ENCODE measurements at regions not wholly inside any gene's neighbourhood (a gene's known extent, or its start where the extent isn't known, plus 50 kb on each side); places are given as distances from the start of the nearest gene placed in this dataset.

DNA sequence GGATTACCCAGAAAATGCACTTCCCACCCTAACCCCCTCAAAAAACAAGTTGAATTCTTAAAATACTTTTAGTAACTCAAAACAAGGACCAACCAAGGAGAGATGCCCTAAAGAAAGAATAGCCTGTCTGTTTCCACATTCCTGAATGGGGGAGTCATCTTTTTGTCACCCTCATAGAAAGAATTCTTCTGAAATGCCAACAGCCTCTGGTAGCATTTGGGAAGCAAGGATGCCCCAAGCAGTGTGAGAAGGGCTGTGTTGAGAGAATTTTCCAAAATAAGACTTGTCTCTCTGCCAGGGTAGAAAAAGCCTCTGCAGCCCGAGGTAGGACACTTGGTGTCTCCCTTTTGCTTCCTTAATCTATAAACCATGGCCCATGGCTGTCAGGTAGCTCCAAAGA lies 173.1 kb upstream of the VCX3A start:
- TF ChIP-seq, protein P1, sequence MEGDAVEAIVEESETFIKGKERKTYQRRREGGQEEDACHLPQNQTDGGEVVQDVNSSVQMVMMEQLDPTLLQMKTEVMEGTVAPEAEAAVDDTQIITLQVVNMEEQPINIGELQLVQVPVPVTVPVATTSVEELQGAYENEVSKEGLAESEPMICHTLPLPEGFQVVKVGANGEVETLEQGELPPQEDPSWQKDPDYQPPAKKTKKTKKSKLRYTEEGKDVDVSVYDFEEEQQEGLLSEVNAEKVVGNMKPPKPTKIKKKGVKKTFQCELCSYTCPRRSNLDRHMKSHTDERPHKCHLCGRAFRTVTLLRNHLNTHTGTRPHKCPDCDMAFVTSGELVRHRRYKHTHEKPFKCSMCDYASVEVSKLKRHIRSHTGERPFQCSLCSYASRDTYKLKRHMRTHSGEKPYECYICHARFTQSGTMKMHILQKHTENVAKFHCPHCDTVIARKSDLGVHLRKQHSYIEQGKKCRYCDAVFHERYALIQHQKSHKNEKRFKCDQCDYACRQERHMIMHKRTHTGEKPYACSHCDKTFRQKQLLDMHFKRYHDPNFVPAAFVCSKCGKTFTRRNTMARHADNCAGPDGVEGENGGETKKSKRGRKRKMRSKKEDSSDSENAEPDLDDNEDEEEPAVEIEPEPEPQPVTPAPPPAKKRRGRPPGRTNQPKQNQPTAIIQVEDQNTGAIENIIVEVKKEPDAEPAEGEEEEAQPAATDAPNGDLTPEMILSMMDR (IDR thresholded peaks at IDR 0.05; ENCODE audit: insufficient read depth, low read length, severe bottlenecking), result no peak
- no peak for FAIRE-seq
- no peak for DNase-seq (ENCODE audit: low read depth)
- Histone ChIP-seq H3K36me3 (ENCODE audit: control insufficient read depth, insufficient read depth, low read length) (no peaks in the 10 kb centered on the region), H3K27me3 (ENCODE audit: control insufficient read depth, insufficient read depth, low read length) (no peaks in the 10 kb centered on the region), H3K4me3 (ENCODE audit: low read depth, low read length) (no peak overlapping the region)

- FAIRE-seq, result no peak
- Histone ChIP-seq H3K36me3 (ENCODE audit: control insufficient read depth, insufficient read depth, low read length) (no peaks in the 10 kb centered on the region), H3K4me3 (ENCODE audit: low read depth, low read length) (no peak overlapping the region), H3K27me3 (ENCODE audit: control insufficient read depth, insufficient read depth, low read length) (no peaks in the 10 kb centered on the region)
- TF ChIP-seq, protein P1 (IDR thresholded peaks at IDR 0.05; ENCODE audit: insufficient read depth, low read length, severe bottlenecking), result no peak
- no peak for DNase-seq (ENCODE audit: low read depth)
Observed at GRCh38 chrX:6707497-6707896, 172.6 kb upstream of the VCX3A start.

DNA sequence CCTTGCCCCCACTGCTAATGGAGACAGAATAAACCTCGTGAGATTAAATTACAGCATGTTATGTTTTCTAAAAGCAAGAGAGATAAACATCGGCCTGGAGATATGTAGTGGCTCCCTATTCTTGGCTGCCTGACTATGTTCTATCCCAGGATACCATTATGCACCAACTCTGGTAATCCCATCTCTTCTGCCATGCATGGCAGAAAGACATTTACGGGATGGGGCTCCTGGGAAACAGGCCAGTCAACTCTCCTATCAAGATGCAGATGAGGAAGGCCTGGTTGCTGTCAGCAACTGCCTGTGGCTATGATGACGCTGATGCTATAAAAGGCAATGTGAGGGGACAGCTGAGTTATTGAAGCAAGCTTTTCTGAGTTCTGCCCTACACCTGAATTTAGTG lies 166.2 kb upstream of the VCX3A start:
- no peak for FAIRE-seq
- TF ChIP-seq, protein P1 (IDR thresholded peaks at IDR 0.05; ENCODE audit: insufficient read depth, low read length, severe bottlenecking), result no peak
- DNase-seq (ENCODE audit: low read depth), result no peak
- no peaks in the 10 kb centered on the region for H3K36me3 ChIP-seq (ENCODE audit: control insufficient read depth, insufficient read depth, low read length)
- H3K4me3 ChIP-seq (ENCODE audit: low read depth, low read length), result no peak overlapping the region
- H3K27me3 ChIP-seq (ENCODE audit: control insufficient read depth, insufficient read depth, low read length), result no peaks in the 10 kb centered on the region

DNA sequence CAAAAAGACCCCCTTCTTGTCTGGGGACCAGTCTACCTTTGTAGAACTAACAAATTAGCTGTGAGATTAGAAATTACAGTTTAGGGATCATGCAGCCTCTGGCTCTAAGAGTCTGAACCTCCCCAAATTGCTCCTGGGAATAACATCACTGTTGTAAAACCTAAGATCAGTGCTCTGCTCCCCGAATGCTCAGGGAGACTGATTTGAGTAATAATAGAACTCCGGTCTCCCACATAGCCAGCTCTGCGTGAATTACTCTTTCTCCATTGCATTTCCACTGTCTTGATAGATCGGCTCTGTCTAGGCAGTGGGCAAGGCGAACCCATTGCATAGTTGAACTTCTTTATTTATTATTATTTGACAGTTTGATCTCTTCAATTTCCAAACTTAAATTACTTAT lies 160.8 kb upstream of the VCX3A start:
- TF ChIP-seq, protein P1 (IDR thresholded peaks at IDR 0.05; ENCODE audit: insufficient read depth, low read length, severe bottlenecking), result no peak
- H3K27me3 ChIP-seq (ENCODE audit: control insufficient read depth, insufficient read depth, low read length), result no peaks in the 10 kb centered on the region
- no peaks in the 10 kb centered on the region for H3K36me3 ChIP-seq (ENCODE audit: control insufficient read depth, insufficient read depth, low read length)
- H3K4me3 ChIP-seq (ENCODE audit: low read depth, low read length), result no peak overlapping the region
- FAIRE-seq (no peak), DNase-seq (ENCODE audit: low read depth) (no peak)

GRCh38 chrX:6694977-6695376 lies 160.1 kb upstream of the VCX3A start:
- FAIRE-seq, result no peak
- Histone ChIP-seq H3K27me3 (ENCODE audit: control insufficient read depth, insufficient read depth, low read length) (no peaks in the 10 kb centered on the region), H3K36me3 (ENCODE audit: control insufficient read depth, insufficient read depth, low read length) (no peaks in the 10 kb centered on the region), H3K4me3 (ENCODE audit: low read depth, low read length) (no peak overlapping the region)
- TF ChIP-seq, protein P1 (IDR thresholded peaks at IDR 0.05; ENCODE audit: insufficient read depth, low read length, severe bottlenecking), result no peak
- DNase-seq (ENCODE audit: low read depth), result peak; percentile 0

GRCh38 chrX:6694221-6694620 lies 159.3 kb upstream of the VCX3A start:
- Histone ChIP-seq H3K27me3 (ENCODE audit: control insufficient read depth, insufficient read depth, low read length) (no peaks in the 10 kb centered on the region), H3K36me3 (ENCODE audit: control insufficient read depth, insufficient read depth, low read length) (no peaks in the 10 kb centered on the region), H3K4me3 (ENCODE audit: low read depth, low read length) (no peak overlapping the region)
- no peak for DNase-seq (ENCODE audit: low read depth)
- FAIRE-seq, result no peak
- TF ChIP-seq, protein P1 (IDR thresholded peaks at IDR 0.05; ENCODE audit: insufficient read depth, low read length, severe bottlenecking), result no peak
